Liver (tissue), 8 donors: ENCODE measurements at regions not wholly inside any gene's neighbourhood (a gene's known extent, or its start where the extent isn't known, plus 50 kb on each side); places are given as distances from the start of the nearest gene placed in this dataset.

Experiments used
- DNase-seq: peaks from one replicate; pipeline ENCODE4 v3.0.0-alpha.2; 2017; ENCODE audit warnings: low spot score
- H3K27ac ChIP-seq, 2 donors: one replicate each; pipeline ENCODE4 v1.7.0; 2013; ENCODE audit warnings: inconsistent platforms in 2 of 2, low read length in 2 of 2, control low read depth in 1 of 2, low read depth in 1 of 2, mild to moderate bottlenecking in 1 of 2
- H3K27me3 ChIP-seq, 4 donors: one replicate each; pipeline versions ENCODE4 v1.6.1 to v1.7.0; 2013; ENCODE audit warnings: low read length in 3 of 4, inconsistent platforms in 1 of 4, mild to moderate bottlenecking in 1 of 4, moderate library complexity in 1 of 4; ENCODE audit not compliant: control insufficient read depth in 4 of 4, insufficient read depth in 4 of 4
- H3K36me3 ChIP-seq, 4 donors: one replicate each; pipeline versions ENCODE4 v1.6.1 to v1.7.0; 2013; ENCODE audit warnings: low read length in 3 of 4, mild to moderate bottlenecking in 3 of 4, low read depth in 1 of 4, moderate library complexity in 1 of 4; ENCODE audit not compliant: control insufficient read depth in 4 of 4, insufficient read depth in 3 of 4
- H3K4me1 ChIP-seq, 4 donors: one replicate each; pipeline versions ENCODE4 v1.6.1 to v1.7.0; 2013; ENCODE audit warnings: low read length in 3 of 4, mild to moderate bottlenecking in 3 of 4, moderate library complexity in 1 of 4; ENCODE audit not compliant: control insufficient read depth in 4 of 4, insufficient read depth in 4 of 4
- H3K4me3 ChIP-seq, 3 donors: one replicate each; pipeline versions ENCODE4 v1.6.1 to v1.7.0; 2013; ENCODE audit warnings: low read length in 3 of 3, control low read depth in 1 of 3, low read depth in 1 of 3, mild to moderate bottlenecking in 1 of 3
- H3K9ac ChIP-seq, 2 donors: one replicate each; pipeline ENCODE4 v1.7.0; 2013; ENCODE audit warnings: low read length in 2 of 2, mild to moderate bottlenecking in 2 of 2, moderate library complexity in 2 of 2, control low read depth in 1 of 2, low read depth in 1 of 2
- H3K9me3 ChIP-seq, 4 donors: one replicate each; pipeline versions ENCODE4 v1.6.1 to v1.7.0; 2013; ENCODE audit warnings: low read length in 3 of 4; ENCODE audit not compliant: control insufficient read depth in 4 of 4
- CTCF ChIP-seq: fragments of 150-350 bp; IDR thresholded peaks from 2 replicates; pipeline ENCODE4 v1.5.1; 2017; ENCODE audit warnings: improper control_type of control experiment, low read depth, low read length; ENCODE audit not compliant: missing input control
- EGR1 ChIP-seq, 2 donors: IDR thresholded peaks; 2 replicates each; pipeline ENCODE4 v1.6.1; 2016 to 2018; ENCODE audit warnings: antibody characterized with exemption in 2 of 2, low read depth in 2 of 2
- FOXA1 ChIP-seq: IDR thresholded peaks from 2 replicates; pipeline ENCODE4 v1.6.1; 2016; ENCODE audit warnings: antibody characterized with exemption
- FOXA2 ChIP-seq: IDR thresholded peaks from 2 replicates; pipeline ENCODE4 v1.6.1; 2016; ENCODE audit warnings: antibody characterized with exemption
- GABPA ChIP-seq, 2 donors: IDR thresholded peaks in 1 of 2; conservative IDR thresholded peaks in 1 of 2; 2 replicates each; pipeline ENCODE4 v1.6.1; 2016; ENCODE audit warnings: antibody characterized with exemption in 2 of 2, mild to moderate bottlenecking in 1 of 2, moderate library complexity in 1 of 2
- HNF4G ChIP-seq: IDR thresholded peaks from 2 replicates; pipeline ENCODE4 v1.6.1; 2016; ENCODE audit warnings: antibody characterized with exemption
- RAD21 ChIP-seq, 2 donors: IDR thresholded peaks; 2 replicates each; pipeline ENCODE4 v1.6.1; 2016; ENCODE audit warnings: antibody characterized with exemption in 2 of 2, mild to moderate bottlenecking in 2 of 2
- REST ChIP-seq: IDR thresholded peaks from 2 replicates; pipeline ENCODE4 v1.6.1; 2016; ENCODE audit warnings: antibody characterized with exemption, mild to moderate bottlenecking
- SP1 ChIP-seq: IDR thresholded peaks from 2 replicates; pipeline ENCODE4 v1.6.1; 2018; ENCODE audit warnings: antibody characterized with exemption, mild to moderate bottlenecking
- TAF1 ChIP-seq: conservative IDR thresholded peaks from 2 replicates; pipeline ENCODE4 v1.6.1; 2016; ENCODE audit warnings: antibody characterized with exemption, mild to moderate bottlenecking
- WGBS: extraction: QIAGEN DNeasy Blood & Tissue Kit; methylation state at CpG from one replicate; pipeline ENCODE4 v1.1.7; 2013; 5-methylcytosine and 5-hydroxymethylcytosine counted together
- donor health status: healthy.
- donor health status: healthy.
- donor health status: healthy.
- donor health status: healthy.
- donor health status: healthy.

GRCh38 chr6:30006170-30007131 lies 54.6 kb upstream of the POLR1H start:
- Histone ChIP-seq H3K9me3 (no peaks in the 10 kb centered on the region), H3K9ac (peak overlapping the region in 1 of 2 donors; percentile 2), H3K27ac (peak overlapping the region in 1 of 2 donors; percentile 24), H3K27me3 (no peaks in the 10 kb centered on the region), H3K36me3 (peaks cover 0 to 1% (median 0%) of the 10 kb centered on the region in 4 donors), H3K4me1 (peaks cover 7 to 19% (median 14%) of the 10 kb centered on the region in 4 donors), H3K4me3 (peak overlapping the region; percentile 44 to 62 (median 50))
- 7% methylated on average over 74 of the region's 74 CpGs for WGBS
- TF ChIP-seq HNF4G (no peak), GABPA (IDR thresholded peaks at IDR 0.05 in 1 of 2, conservative IDR thresholded peaks at IDR 0.05 in 1 of 2) (no peak), FOXA1 (no peak), TAF1 (no peak), RAD21 (IDR thresholded peaks at IDR 0.05) (peak in 1 of 2 donors; percentile 4), EGR1 (IDR thresholded peaks at IDR 0.05; ENCODE audit: low read depth in 2 of 2) (no peak), REST (no peak)
- DNase-seq, result no peak

- H3K9me3 ChIP-seq, result no peaks in the 10 kb centered on the region
- H3K9ac ChIP-seq, result no peak overlapping the region
- no peaks in the 10 kb centered on the region for H3K27me3 ChIP-seq
- peak overlapping the region; percentile 44 to 62 (median 50) for H3K4me3 ChIP-seq
- no peak for DNase-seq
- no peak for TF ChIP-seq FOXA2
- TF ChIP-seq HNF4G, result no peak
- no peak for TF ChIP-seq FOXA1
- TF ChIP-seq GABPA (IDR thresholded peaks at IDR 0.05 in 1 of 2, conservative IDR thresholded peaks at IDR 0.05 in 1 of 2), result no peak
- TF ChIP-seq SP1, result no peak
- no peak for TF ChIP-seq CTCF
- peaks cover 7 to 19% (median 14%) of the 10 kb centered on the region in 4 donors for H3K4me1 ChIP-seq
- peaks cover 0 to 1% (median 0%) of the 10 kb centered on the region in 4 donors for H3K36me3 ChIP-seq
- WGBS, result 9% methylated on average over 42 of the region's 42 CpGs
- H3K27ac ChIP-seq, result no peak overlapping the region
These were observed 53.8 kb upstream of the POLR1H start for GRCh38 chr6:30007132-30007764.
